ENCODE measurements at regions not wholly inside any gene's neighbourhood (a gene's known extent, or its start where the extent isn't known, plus 50 kb on each side); places are given as distances from the start of the nearest gene placed in this dataset.

- no peak for DNase-seq (ENCODE audit: low spot score)
Observed at GRCh38 chr2:190783513-190784263, 96.9 kb upstream of the GLS start.

GRCh38 chr2:190785334-190785733, 95.3 kb upstream of the GLS start:
- DNase-seq (ENCODE audit: low spot score) = no peak

- no peak for DNase-seq (ENCODE audit: low spot score)
Observed at GRCh38 chr2:190786404-190787166, 94.0 kb upstream of the GLS start.

GRCh38 chr2:190787743-190788235, 92.8 kb upstream of the GLS start:
- DNase-seq (ENCODE audit: low spot score) = no peak

- no peak for DNase-seq (ENCODE audit: low spot score)
Observed at GRCh38 chr2:190789074-190790004, 91.3 kb upstream of the GLS start.

GRCh38 chr2:190791347-190791975, 89.2 kb upstream of the GLS start:
- DNase-seq (ENCODE audit: low spot score) = peak; percentile 65

GRCh38 chr2:190791976-190792575, 88.5 kb upstream of the GLS start:
- DNase-seq (ENCODE audit: low spot score) = peak; percentile 17

GRCh38 chr2:190792956-190793888, 87.4 kb upstream of the GLS start:
- DNase-seq (ENCODE audit: low spot score) = no peak

- no peak for DNase-seq (ENCODE audit: low spot score)
Observed at GRCh38 chr2:190794377-190794776, 86.2 kb upstream of the GLS start.

- DNase-seq (ENCODE audit: low spot score) = no peak
Observed at GRCh38 chr2:190794790-190795189, 85.8 kb upstream of the GLS start.

- DNase-seq (ENCODE audit: low spot score) = no peak
Observed at GRCh38 chr2:190795686-190796085, 84.9 kb upstream of the GLS start.

- no peak for DNase-seq (ENCODE audit: low spot score)
Observed at GRCh38 chr2:190799999-190800398, 80.6 kb upstream of the GLS start.

GRCh38 chr2:190800528-190800927, 80.1 kb upstream of the GLS start:
- no peak for DNase-seq (ENCODE audit: low spot score)

GRCh38 chr2:190802129-190802528, 78.5 kb upstream of the GLS start:
- no peak for DNase-seq (ENCODE audit: low spot score)

GRCh38 chr2:190802626-190803209, 77.9 kb upstream of the GLS start:
- no peak for DNase-seq (ENCODE audit: low spot score)

GRCh38 chr2:190804182-190804795, 76.3 kb upstream of the GLS start:
- no peak for DNase-seq (ENCODE audit: low spot score)

GRCh38 chr2:190805126-190805525, 75.5 kb upstream of the GLS start:
- DNase-seq (ENCODE audit: low spot score) = no peak

GRCh38 chr2:190805843-190806242, 74.8 kb upstream of the GLS start:
- no peak for DNase-seq (ENCODE audit: low spot score)

GRCh38 chr2:190807886-190808285, 72.7 kb upstream of the GLS start:
- DNase-seq (ENCODE audit: low spot score) = no peak
